C4-2B (cell line): ENCODE measurements at regions not wholly inside any gene's neighbourhood (a gene's known extent, or its start where the extent isn't known, plus 50 kb on each side); places are given as distances from the start of the nearest gene placed in this dataset.

Experiments used
- ZFX ChIP-seq: fragments of 450-650 bp; IDR thresholded peaks from 2 replicates; pipeline ENCODE4 v1.6.1; 2017
- TF ChIP-seq, protein P1 (sequence below): fragments of 450-650 bp; conservative IDR thresholded peaks from 2 replicates; pipeline ENCODE4 v1.5.1; 2017; ENCODE audit warnings: mild to moderate bottlenecking

DNA sequence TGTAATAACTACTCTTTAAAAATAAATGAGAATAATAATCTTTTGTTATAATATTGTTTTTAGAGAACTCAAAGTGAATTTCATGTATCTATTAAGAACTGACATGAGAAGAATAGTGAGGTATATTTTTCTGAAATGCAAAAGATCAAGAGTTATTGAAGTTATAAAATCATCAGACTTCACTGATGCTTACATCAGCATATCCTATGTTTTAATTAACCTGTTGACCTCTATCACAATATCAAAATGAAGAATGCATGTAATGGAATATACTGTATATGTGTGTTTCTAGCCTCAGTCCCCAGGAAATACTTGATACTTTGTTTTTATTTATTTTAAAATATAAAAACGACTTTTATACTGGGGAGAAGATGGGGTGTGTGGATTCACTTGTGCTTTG is 533.1 kb downstream of the KCTD16 start:
- TF ChIP-seq, protein P1, sequence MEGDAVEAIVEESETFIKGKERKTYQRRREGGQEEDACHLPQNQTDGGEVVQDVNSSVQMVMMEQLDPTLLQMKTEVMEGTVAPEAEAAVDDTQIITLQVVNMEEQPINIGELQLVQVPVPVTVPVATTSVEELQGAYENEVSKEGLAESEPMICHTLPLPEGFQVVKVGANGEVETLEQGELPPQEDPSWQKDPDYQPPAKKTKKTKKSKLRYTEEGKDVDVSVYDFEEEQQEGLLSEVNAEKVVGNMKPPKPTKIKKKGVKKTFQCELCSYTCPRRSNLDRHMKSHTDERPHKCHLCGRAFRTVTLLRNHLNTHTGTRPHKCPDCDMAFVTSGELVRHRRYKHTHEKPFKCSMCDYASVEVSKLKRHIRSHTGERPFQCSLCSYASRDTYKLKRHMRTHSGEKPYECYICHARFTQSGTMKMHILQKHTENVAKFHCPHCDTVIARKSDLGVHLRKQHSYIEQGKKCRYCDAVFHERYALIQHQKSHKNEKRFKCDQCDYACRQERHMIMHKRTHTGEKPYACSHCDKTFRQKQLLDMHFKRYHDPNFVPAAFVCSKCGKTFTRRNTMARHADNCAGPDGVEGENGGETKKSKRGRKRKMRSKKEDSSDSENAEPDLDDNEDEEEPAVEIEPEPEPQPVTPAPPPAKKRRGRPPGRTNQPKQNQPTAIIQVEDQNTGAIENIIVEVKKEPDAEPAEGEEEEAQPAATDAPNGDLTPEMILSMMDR, result no peak
- no peak for TF ChIP-seq ZFX
